ENCODE measurements at regions not wholly inside any gene's neighbourhood (a gene's known extent, or its start where the extent isn't known, plus 50 kb on each side); places are given as distances from the start of the nearest gene placed in this dataset.
"Not testable (repeated sequence)": the region's sequence is repeated elsewhere in the genome, so short reads cannot be mapped to it uniquely, and the experiment has no call there.

DNA sequence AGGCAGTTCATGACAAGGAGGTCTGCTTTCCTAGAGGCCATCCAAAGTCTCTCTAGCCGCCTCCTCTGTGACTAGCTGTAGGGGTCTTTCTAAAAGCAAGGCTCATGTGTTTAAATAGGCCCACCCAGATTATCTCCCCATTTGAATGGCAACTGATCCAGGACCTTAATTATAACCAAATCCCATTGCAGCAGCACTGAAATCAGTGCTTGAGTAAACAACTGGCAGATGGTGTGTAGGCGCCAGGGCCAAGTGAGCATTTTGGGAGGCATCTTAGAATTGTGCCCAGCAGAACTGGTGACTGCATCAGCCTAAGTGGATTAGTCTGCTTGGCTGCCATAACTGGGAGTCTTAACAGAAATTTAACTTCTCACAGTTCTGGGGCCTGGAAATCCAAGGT is 77.8 kb downstream of the ATP6V0E2 start:
- peaks cover 9 to 13% (median 11%) of the 10 kb centered on the region in 3 donors for H3K4me1 Mint-ChIP-seq

DNA sequence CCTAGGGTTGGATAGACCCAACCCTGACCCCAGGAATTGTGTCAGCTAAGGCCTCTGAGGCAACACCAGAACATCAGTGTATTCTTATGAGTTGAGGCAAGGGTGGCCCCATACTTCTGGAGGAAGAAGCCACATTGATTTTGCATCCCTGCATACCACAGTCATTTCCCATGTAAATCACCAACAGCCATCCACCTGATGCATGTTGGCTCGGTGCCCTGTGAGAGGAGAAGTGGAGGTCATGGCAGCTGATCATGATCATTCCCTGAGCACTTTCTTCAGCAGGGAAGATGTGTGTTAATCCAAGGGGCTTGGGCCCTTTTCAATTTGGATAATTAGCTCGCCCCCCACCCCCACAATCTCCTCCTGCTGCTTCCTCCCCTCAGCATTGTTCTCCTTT is 85.1 kb downstream of the ATP6V0E2 start:
- DNase-seq; H3K27me3 ChIP-seq (replicated peaks in 1 of 2; ENCODE audit: control insufficient read depth in 2 of 2, extremely low read depth in 1 of 2, insufficient read depth in 2 of 2, low read length in 1 of 2); H3K36me3 ChIP-seq (ENCODE audit: control insufficient read depth in 2 of 2, extremely low read depth in 1 of 2, insufficient read depth in 1 of 2, low read length in 1 of 2); ATAC-seq (replicated peaks in 1 of 4); H3K9me3 ChIP-seq; H3K36me3 Mint-ChIP-seq; H3K27ac Mint-ChIP-seq; H3K4me1 ChIP-seq (ENCODE audit: control insufficient read depth in 1 of 2, extremely low read depth in 1 of 2, insufficient read depth in 2 of 2, low read length in 2 of 2); H3K4me3 Mint-ChIP-seq; POLR2A ChIA-PET; CTCF ChIA-PET; H3K4me3 ChIP-seq (ENCODE audit: control insufficient read depth in 1 of 2, extremely low read depth in 1 of 2, low read length in 1 of 2); H3K27me3 Mint-ChIP-seq; H3K27ac ChIP-seq (ENCODE audit: low read length): not testable (repeated sequence)
- no CpG with 5 or more reads among the region's 2 CpGs for whole genome bisulfite sequencing (ENCODE audit: insufficient coverage)
- peaks cover 5 to 11% (median 11%) of the 10 kb centered on the region in 3 donors for H3K9me3 Mint-ChIP-seq
- peaks cover 8 to 22% (median 16%) of the 10 kb centered on the region in 3 donors for H3K4me1 Mint-ChIP-seq

More for the DNA sequence above, 77.8 kb downstream of the ATP6V0E2 start:
- ATAC-seq (replicated peaks in 1 of 4); H3K27ac Mint-ChIP-seq; H3K4me3 ChIP-seq (ENCODE audit: control insufficient read depth in 1 of 2, extremely low read depth in 1 of 2, low read length in 1 of 2); H3K27me3 ChIP-seq (replicated peaks in 1 of 2; ENCODE audit: control insufficient read depth in 2 of 2, extremely low read depth in 1 of 2, insufficient read depth in 2 of 2, low read length in 1 of 2); H3K36me3 Mint-ChIP-seq; H3K36me3 ChIP-seq (ENCODE audit: control insufficient read depth in 2 of 2, extremely low read depth in 1 of 2, insufficient read depth in 1 of 2, low read length in 1 of 2); DNase-seq; H3K27me3 Mint-ChIP-seq; H3K9me3 Mint-ChIP-seq; H3K4me3 Mint-ChIP-seq; H3K9me3 ChIP-seq; POLR2A ChIA-PET; H3K27ac ChIP-seq (ENCODE audit: low read length); CTCF ChIA-PET: not testable (repeated sequence)
- H3K4me1 ChIP-seq (ENCODE audit: control insufficient read depth in 1 of 2, extremely low read depth in 1 of 2, insufficient read depth in 2 of 2, low read length in 2 of 2), result peaks cover 0 to 11% of the 10 kb centered on the region in 2 experiments
- WGBS (ENCODE audit: insufficient coverage), result no CpG with 5 or more reads among the region's 2 CpGs

DNA sequence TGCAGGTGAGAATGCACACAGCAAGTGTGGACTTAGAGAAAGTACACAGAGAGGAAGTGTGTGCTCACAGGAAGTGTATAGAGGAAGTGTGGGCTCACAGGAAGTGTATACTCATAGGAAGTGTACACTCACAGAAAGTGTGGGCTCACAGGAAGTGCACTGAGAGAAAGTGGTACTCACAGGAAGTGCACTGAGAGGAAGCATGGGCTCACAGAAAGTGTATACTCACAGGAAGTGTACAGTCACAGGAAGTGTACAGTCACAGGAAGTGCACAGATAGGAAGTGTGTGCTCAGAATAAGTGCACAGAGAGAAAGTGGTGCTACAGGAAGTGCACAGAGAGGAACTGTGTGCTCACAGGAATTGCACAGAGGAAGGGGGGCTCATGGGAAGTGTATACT is 87.1 kb downstream of the ATP6V0E2 start:
- H3K27ac ChIP-seq (ENCODE audit: low read length), result peak overlapping the region; percentile 16
- H3K4me3 ChIP-seq (ENCODE audit: control insufficient read depth in 1 of 2, extremely low read depth in 1 of 2, low read length in 1 of 2); H3K27me3 ChIP-seq (replicated peaks in 1 of 2; ENCODE audit: control insufficient read depth in 2 of 2, extremely low read depth in 1 of 2, insufficient read depth in 2 of 2, low read length in 1 of 2); POLR2A ChIA-PET; H3K4me1 ChIP-seq (ENCODE audit: control insufficient read depth in 1 of 2, extremely low read depth in 1 of 2, insufficient read depth in 2 of 2, low read length in 2 of 2); H3K9me3 ChIP-seq; H3K27me3 Mint-ChIP-seq; H3K36me3 ChIP-seq (ENCODE audit: control insufficient read depth in 2 of 2, extremely low read depth in 1 of 2, insufficient read depth in 1 of 2, low read length in 1 of 2); CTCF ChIA-PET; H3K36me3 Mint-ChIP-seq: not testable (repeated sequence)
- peak overlapping the region in 1 of 3 donors; percentile 28 for H3K4me3 Mint-ChIP-seq
- peaks cover 5 to 11% (median 11%) of the 10 kb centered on the region in 3 donors for H3K9me3 Mint-ChIP-seq
- peak overlapping the region; percentile 86 to 87 for H3K27ac Mint-ChIP-seq
- peak; percentile 60 to 65 (median 63) for ATAC-seq (replicated peaks in 1 of 4)
- H3K4me1 Mint-ChIP-seq, result peaks cover 8 to 22% (median 16%) of the 10 kb centered on the region in 3 donors
- DNase-seq, result peak in 14 of 35 experiments; percentile 3 to 40 (median 10)

DNA sequence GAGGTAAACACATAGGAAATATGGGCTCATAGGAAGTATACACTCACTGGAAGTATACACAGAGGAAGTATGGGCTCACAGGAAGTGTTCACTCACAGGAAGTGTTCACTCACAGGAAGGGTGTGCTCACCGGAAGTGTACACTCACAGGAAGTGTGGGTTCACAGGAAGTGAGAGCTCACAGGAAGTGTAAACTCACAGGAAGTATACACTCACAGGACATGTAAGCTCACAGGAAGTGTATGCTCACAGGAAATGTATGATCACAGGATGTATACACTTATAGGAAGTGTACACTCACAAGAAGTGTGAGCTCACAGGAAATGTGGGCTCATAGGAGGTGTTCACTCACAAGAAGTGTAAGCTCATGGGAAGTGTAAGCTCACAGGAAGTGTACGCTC is 88.1 kb downstream of the ATP6V0E2 start:
- H3K36me3 Mint-ChIP-seq; H3K27me3 ChIP-seq (replicated peaks in 1 of 2; ENCODE audit: control insufficient read depth in 2 of 2, extremely low read depth in 1 of 2, insufficient read depth in 2 of 2, low read length in 1 of 2); H3K36me3 ChIP-seq (ENCODE audit: control insufficient read depth in 2 of 2, extremely low read depth in 1 of 2, insufficient read depth in 1 of 2, low read length in 1 of 2); CTCF ChIA-PET; POLR2A ChIA-PET; H3K4me3 Mint-ChIP-seq; H3K4me3 ChIP-seq (ENCODE audit: control insufficient read depth in 1 of 2, extremely low read depth in 1 of 2, low read length in 1 of 2); H3K27me3 Mint-ChIP-seq; H3K4me1 ChIP-seq (ENCODE audit: control insufficient read depth in 1 of 2, extremely low read depth in 1 of 2, insufficient read depth in 2 of 2, low read length in 2 of 2); H3K9me3 ChIP-seq: not testable (repeated sequence)
- ATAC-seq (replicated peaks in 1 of 4), result peak; percentile 57 to 81 (median 74)
- peak in 23 of 35 experiments; percentile 4 to 55 (median 14) for DNase-seq
- peak overlapping the region; percentile 16 for H3K27ac ChIP-seq (ENCODE audit: low read length)
- WGBS (ENCODE audit: insufficient coverage), result no CpG with 5 or more reads among the region's 2 CpGs
- Mint-ChIP-seq H3K4me1 (peaks cover 8 to 22% (median 16%) of the 10 kb centered on the region in 3 donors), H3K27ac (peak overlapping the region; percentile 82 to 86), H3K9me3 (peaks cover 5 to 11% (median 11%) of the 10 kb centered on the region in 3 donors)

DNA sequence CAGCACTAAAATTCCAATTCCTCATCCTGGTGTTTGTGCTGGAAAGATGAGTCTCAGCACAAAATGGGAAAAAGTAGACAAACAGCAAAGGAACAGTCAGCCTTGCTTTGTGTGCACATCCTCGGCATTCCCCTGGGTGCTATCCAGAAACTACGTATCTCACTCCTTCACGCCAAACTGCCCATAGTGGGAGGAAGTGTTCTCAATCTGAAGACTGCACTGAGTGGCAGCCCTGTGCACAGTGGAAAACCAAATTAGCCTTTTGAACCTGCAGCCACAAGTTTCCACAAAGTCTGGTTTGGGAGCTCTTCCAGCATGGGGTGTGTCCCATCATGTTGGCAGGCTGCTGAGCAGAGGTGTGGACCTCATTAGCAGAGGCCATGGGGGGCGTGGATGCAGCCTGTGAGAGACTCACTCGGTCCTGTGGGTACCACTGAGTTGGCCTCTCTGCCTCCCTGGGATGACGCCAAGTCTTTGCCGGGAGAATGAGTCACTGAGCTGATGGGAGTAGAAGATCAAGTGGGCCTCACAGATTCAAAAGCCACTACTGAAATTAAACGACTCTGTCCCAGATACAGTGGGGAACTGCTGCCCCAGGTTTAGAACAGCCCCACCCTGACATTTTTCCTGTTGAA is 89.0 kb downstream of the ATP6V0E2 start:
- peak overlapping the region in 1 of 3 donors; percentile 37 for H3K4me3 Mint-ChIP-seq

GRCh38 chr7:149963985-149964384 is 90.2 kb downstream of the ATP6V0E2 start:
- POLR2A ChIA-PET; H3K36me3 Mint-ChIP-seq; H3K9me3 ChIP-seq; H3K36me3 ChIP-seq (ENCODE audit: control insufficient read depth in 2 of 2, extremely low read depth in 1 of 2, insufficient read depth in 1 of 2, low read length in 1 of 2); H3K27me3 Mint-ChIP-seq; DNase-seq; H3K27ac Mint-ChIP-seq; H3K4me1 ChIP-seq (ENCODE audit: control insufficient read depth in 1 of 2, extremely low read depth in 1 of 2, insufficient read depth in 2 of 2, low read length in 2 of 2); H3K4me3 Mint-ChIP-seq; ATAC-seq (replicated peaks in 1 of 4); CTCF ChIA-PET; H3K4me3 ChIP-seq (ENCODE audit: control insufficient read depth in 1 of 2, extremely low read depth in 1 of 2, low read length in 1 of 2); H3K27ac ChIP-seq (ENCODE audit: low read length); H3K27me3 ChIP-seq (replicated peaks in 1 of 2; ENCODE audit: control insufficient read depth in 2 of 2, extremely low read depth in 1 of 2, insufficient read depth in 2 of 2, low read length in 1 of 2): not testable (repeated sequence)
- WGBS (ENCODE audit: insufficient coverage), result 100% methylated on average over 3 of the region's 5 CpGs
- Mint-ChIP-seq H3K9me3 (peaks cover 5 to 11% (median 11%) of the 10 kb centered on the region in 3 donors), H3K4me1 (peaks cover 8 to 22% (median 14%) of the 10 kb centered on the region in 3 donors)

More for the DNA sequence above, 89.0 kb downstream of the ATP6V0E2 start:
- 60% methylated on average over 2 of the region's 8 CpGs for WGBS (ENCODE audit: insufficient coverage)
- H3K4me1 ChIP-seq (ENCODE audit: control insufficient read depth in 1 of 2, extremely low read depth in 1 of 2, insufficient read depth in 2 of 2, low read length in 2 of 2); H3K36me3 ChIP-seq (ENCODE audit: control insufficient read depth in 2 of 2, extremely low read depth in 1 of 2, insufficient read depth in 1 of 2, low read length in 1 of 2); ATAC-seq (replicated peaks in 1 of 4); H3K27me3 Mint-ChIP-seq; H3K9me3 ChIP-seq; POLR2A ChIA-PET; H3K36me3 Mint-ChIP-seq; H3K27ac ChIP-seq (ENCODE audit: low read length); H3K27me3 ChIP-seq (replicated peaks in 1 of 2; ENCODE audit: control insufficient read depth in 2 of 2, extremely low read depth in 1 of 2, insufficient read depth in 2 of 2, low read length in 1 of 2); H3K4me3 ChIP-seq (ENCODE audit: control insufficient read depth in 1 of 2, extremely low read depth in 1 of 2, low read length in 1 of 2); DNase-seq; CTCF ChIA-PET: not testable (repeated sequence)
- H3K27ac Mint-ChIP-seq, result peak overlapping the region; percentile 70 to 82
- H3K9me3 Mint-ChIP-seq, result peaks cover 5 to 11% (median 11%) of the 10 kb centered on the region in 3 donors
- peaks cover 8 to 22% (median 16%) of the 10 kb centered on the region in 3 donors for H3K4me1 Mint-ChIP-seq

DNA sequence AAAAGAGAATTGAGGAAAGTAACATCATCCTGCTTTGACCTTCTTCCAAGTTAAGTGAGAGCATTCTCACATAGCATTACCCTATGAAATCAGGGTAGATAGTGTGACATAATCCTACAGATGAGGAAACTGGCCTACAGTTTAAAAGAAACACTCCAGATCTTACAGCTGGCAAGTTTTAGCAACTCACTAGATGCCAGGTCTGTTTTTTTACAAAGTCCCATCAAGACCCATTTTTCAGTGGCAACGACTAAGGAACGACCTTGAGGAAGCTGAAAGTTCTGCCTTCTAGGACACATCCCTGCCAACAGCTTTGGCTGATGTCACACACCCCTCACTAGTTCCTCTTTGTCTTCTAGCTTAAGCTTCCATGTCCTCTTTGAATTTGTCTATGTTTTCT is 92.7 kb downstream of the ATP6V0E2 start:
- H3K27ac Mint-ChIP-seq; CTCF ChIA-PET; POLR2A ChIA-PET; H3K9me3 ChIP-seq; H3K4me3 ChIP-seq (ENCODE audit: control insufficient read depth in 1 of 2, extremely low read depth in 1 of 2, low read length in 1 of 2); H3K4me3 Mint-ChIP-seq; H3K27me3 ChIP-seq (replicated peaks in 1 of 2; ENCODE audit: control insufficient read depth in 2 of 2, extremely low read depth in 1 of 2, insufficient read depth in 2 of 2, low read length in 1 of 2); H3K9me3 Mint-ChIP-seq; ATAC-seq (replicated peaks in 1 of 4); H3K36me3 ChIP-seq (ENCODE audit: control insufficient read depth in 2 of 2, extremely low read depth in 1 of 2, insufficient read depth in 1 of 2, low read length in 1 of 2); DNase-seq; H3K4me1 ChIP-seq (ENCODE audit: control insufficient read depth in 1 of 2, extremely low read depth in 1 of 2, insufficient read depth in 2 of 2, low read length in 2 of 2); H3K27ac ChIP-seq (ENCODE audit: low read length); H3K27me3 Mint-ChIP-seq; H3K36me3 Mint-ChIP-seq: not testable (repeated sequence)
- no CpG with 5 or more reads among the region's 2 CpGs for WGBS (ENCODE audit: insufficient coverage)
- H3K4me1 Mint-ChIP-seq, result peaks cover 0 to 11% (median 6%) of the 10 kb centered on the region in 3 donors
